Pons (tissue), 1 donor: ENCODE measurements at regions not wholly inside any gene's neighbourhood (a gene's known extent, or its start where the extent isn't known, plus 50 kb on each side); places are given as distances from the start of the nearest gene placed in this dataset.

ENCODE experiments used
- DNase-seq: peaks from one replicate; pipeline ENCODE4 v3.0.0-alpha.2; 2016; ENCODE audit warnings: low spot score

GRCh38 chr20:22370137-22370536, 214.2 kb downstream of the FOXA2 start:
- DNase-seq: no peak

- no peak for DNase-seq
These were observed 215.3 kb downstream of the FOXA2 start for GRCh38 chr20:22369100-22369499.

GRCh38 chr20:22368235-22368634, 216.1 kb downstream of the FOXA2 start:
- DNase-seq: no peak

GRCh38 chr20:22366631-22367030, 217.7 kb downstream of the FOXA2 start:
- peak; percentile 12 for DNase-seq

- DNase-seq: no peak
These were observed 229.7 kb downstream of the FOXA2 start for GRCh38 chr20:22354647-22355046.

GRCh38 chr20:22353586-22353985, 230.8 kb downstream of the FOXA2 start:
- DNase-seq: no peak

- DNase-seq: no peak
These were observed 232.4 kb downstream of the FOXA2 start for GRCh38 chr20:22352019-22352418.

- DNase-seq: no peak
These were observed 233.7 kb downstream of the FOXA2 start for GRCh38 chr20:22350624-22351023.

GRCh38 chr20:22348010-22348409, 236.4 kb downstream of the FOXA2 start:
- no peak for DNase-seq

GRCh38 chr20:22346716-22347115, 237.7 kb downstream of the FOXA2 start:
- DNase-seq: no peak

- no peak for DNase-seq
These were observed 240.8 kb downstream of the FOXA2 start for GRCh38 chr20:22343612-22344011.

- DNase-seq: no peak
These were observed 242.0 kb downstream of the FOXA2 start for GRCh38 chr20:22342410-22342809.

GRCh38 chr20:22341508-22341907, 242.9 kb downstream of the FOXA2 start:
- DNase-seq: no peak

GRCh38 chr20:22339946-22340345, 244.4 kb downstream of the FOXA2 start:
- DNase-seq: no peak

- DNase-seq: peak; percentile 66
These were observed 245.1 kb downstream of the FOXA2 start for GRCh38 chr20:22339091-22339881.

GRCh38 chr20:22338140-22338708, 246.1 kb downstream of the FOXA2 start:
- DNase-seq: no peak

- no peak for DNase-seq
These were observed 249.2 kb downstream of the FOXA2 start for GRCh38 chr20:22335210-22335609.

GRCh38 chr20:22333885-22334545, 250.4 kb downstream of the FOXA2 start:
- DNase-seq: peak; percentile 46

GRCh38 chr20:22324505-22324904, 259.9 kb downstream of the FOXA2 start:
- no peak for DNase-seq

- DNase-seq: no peak
These were observed 261.9 kb downstream of the FOXA2 start for GRCh38 chr20:22322513-22322912.

- DNase-seq: no peak
These were observed 263.2 kb downstream of the FOXA2 start for GRCh38 chr20:22321191-22321590.

- DNase-seq: no peak
These were observed 264.0 kb downstream of the FOXA2 start for GRCh38 chr20:22320245-22320915.

- no peak for DNase-seq
These were observed 268.6 kb downstream of the FOXA2 start for GRCh38 chr20:22315771-22316170.
